ENCODE measurements at regions not wholly inside any gene's neighbourhood (a gene's known extent, or its start where the extent isn't known, plus 50 kb on each side); places are given as distances from the start of the nearest gene placed in this dataset.

- no peak for TF ChIP-seq ZFX (IDR thresholded peaks at IDR 0.05; ENCODE audit: borderline replicate concordance)
- TF ChIP-seq, protein P1, sequence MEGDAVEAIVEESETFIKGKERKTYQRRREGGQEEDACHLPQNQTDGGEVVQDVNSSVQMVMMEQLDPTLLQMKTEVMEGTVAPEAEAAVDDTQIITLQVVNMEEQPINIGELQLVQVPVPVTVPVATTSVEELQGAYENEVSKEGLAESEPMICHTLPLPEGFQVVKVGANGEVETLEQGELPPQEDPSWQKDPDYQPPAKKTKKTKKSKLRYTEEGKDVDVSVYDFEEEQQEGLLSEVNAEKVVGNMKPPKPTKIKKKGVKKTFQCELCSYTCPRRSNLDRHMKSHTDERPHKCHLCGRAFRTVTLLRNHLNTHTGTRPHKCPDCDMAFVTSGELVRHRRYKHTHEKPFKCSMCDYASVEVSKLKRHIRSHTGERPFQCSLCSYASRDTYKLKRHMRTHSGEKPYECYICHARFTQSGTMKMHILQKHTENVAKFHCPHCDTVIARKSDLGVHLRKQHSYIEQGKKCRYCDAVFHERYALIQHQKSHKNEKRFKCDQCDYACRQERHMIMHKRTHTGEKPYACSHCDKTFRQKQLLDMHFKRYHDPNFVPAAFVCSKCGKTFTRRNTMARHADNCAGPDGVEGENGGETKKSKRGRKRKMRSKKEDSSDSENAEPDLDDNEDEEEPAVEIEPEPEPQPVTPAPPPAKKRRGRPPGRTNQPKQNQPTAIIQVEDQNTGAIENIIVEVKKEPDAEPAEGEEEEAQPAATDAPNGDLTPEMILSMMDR (IDR thresholded peaks at IDR 0.05) = no peak
- H3K27ac ChIP-seq = no peak overlapping the region
Observed at GRCh38 chrX:15191830-15192229, 78.1 kb downstream of the ASB9 start.

- TF ChIP-seq, protein P1 (IDR thresholded peaks at IDR 0.05) = no peak
- no peak for TF ChIP-seq ZFX (IDR thresholded peaks at IDR 0.05; ENCODE audit: borderline replicate concordance)
Observed at GRCh38 chrX:15188039-15188438, 81.8 kb downstream of the ASB9 start.

DNA sequence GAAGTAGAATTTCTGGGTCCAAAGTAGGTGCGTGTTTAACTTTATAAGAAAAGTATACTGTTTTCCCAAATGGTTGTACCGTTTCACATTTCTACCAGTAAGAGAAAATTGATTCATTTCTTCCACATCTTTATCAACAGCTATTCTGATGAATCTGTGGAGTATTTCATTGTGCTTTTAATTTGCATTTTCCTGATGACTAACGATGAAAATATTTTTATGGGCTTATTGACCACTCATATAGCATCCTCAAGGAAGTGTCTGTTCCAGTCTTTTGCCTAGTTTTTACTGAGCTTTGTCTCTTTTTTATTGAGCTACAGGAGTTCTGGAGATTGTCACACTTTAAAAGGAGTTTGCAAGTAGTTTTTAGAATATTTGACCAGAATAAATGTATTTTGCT lies 92.6 kb downstream of the ASB9 start:
- TF ChIP-seq, protein P1 (IDR thresholded peaks at IDR 0.05) = no peak
- TF ChIP-seq ZFX (IDR thresholded peaks at IDR 0.05; ENCODE audit: borderline replicate concordance) = no peak

More at GRCh38 chrX:15188039-15188438, 81.8 kb downstream of the ASB9 start:
- H3K27ac ChIP-seq = no peak overlapping the region

DNA sequence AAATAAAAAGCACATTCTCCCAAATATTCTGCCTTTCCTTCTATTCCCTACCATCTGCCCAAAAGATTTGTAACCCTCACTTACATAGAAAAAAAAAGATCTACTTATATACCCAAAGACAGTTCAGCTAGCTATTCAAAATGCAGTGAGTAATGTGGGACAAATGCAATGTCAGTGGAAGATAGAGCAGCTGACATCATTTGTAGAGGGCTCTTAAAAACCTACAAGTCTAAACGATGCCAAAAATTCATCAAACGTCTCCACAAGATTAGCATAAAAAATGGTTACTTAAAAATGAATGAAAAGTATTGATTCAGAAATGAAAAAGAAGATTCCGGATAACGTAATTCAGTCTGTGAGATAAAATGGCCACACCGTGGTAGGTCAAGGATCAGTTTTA lies 96.5 kb downstream of the ASB9 start:
- TF ChIP-seq ZFX (IDR thresholded peaks at IDR 0.05; ENCODE audit: borderline replicate concordance) = no peak
- TF ChIP-seq, protein P1 (IDR thresholded peaks at IDR 0.05) = no peak
- H3K27ac ChIP-seq = no peak overlapping the region

More for the DNA sequence above, 92.6 kb downstream of the ASB9 start:
- no peak overlapping the region for H3K27ac ChIP-seq

GRCh38 chrX:15170927-15171326 lies 99.0 kb downstream of the ASB9 start:
- TF ChIP-seq, protein P1 (IDR thresholded peaks at IDR 0.05) = no peak
- no peak for TF ChIP-seq ZFX (IDR thresholded peaks at IDR 0.05; ENCODE audit: borderline replicate concordance)
- no peak overlapping the region for H3K27ac ChIP-seq

- H3K27ac ChIP-seq = no peak overlapping the region
- TF ChIP-seq, protein P1 (IDR thresholded peaks at IDR 0.05) = no peak
- TF ChIP-seq ZFX (IDR thresholded peaks at IDR 0.05; ENCODE audit: borderline replicate concordance) = no peak
Observed at GRCh38 chrX:15167826-15168225, 102.1 kb downstream of the ASB9 start.

- H3K27ac ChIP-seq = no peak overlapping the region
- TF ChIP-seq ZFX (IDR thresholded peaks at IDR 0.05; ENCODE audit: borderline replicate concordance) = no peak
- TF ChIP-seq, protein P1 (IDR thresholded peaks at IDR 0.05) = no peak
Observed at GRCh38 chrX:15165832-15166231, 104.1 kb downstream of the ASB9 start.

All from 22Rv1 (cell line).